ENCODE measurements at regions not wholly inside any gene's neighbourhood (a gene's known extent, or its start where the extent isn't known, plus 50 kb on each side); places are given as distances from the start of the nearest gene placed in this dataset.

DNA sequence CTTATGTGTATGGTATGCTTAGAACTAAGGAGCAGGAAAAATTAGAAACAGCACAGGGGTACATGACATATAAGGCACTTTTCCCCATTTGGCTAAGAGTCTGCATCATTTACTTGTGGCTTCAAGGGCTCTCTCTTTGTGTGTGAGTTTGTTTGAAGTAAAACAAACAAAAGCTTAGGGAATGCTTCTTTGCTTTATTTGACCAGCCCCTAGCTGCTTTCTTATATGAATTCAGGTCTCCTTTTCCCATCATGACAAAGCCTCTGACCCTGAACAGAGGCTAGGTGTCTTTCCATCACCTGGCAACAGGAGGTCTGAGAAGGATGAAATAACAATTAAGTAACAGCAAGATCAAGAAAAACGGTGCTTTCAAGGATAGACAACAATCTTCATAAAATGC is 643.8 kb upstream of the ADGRL2 start:
- Histone ChIP-seq H3K4me3 (ENCODE audit: low read depth, low read length) (no peak overlapping the region), H3K27me3 (ENCODE audit: control insufficient read depth, insufficient read depth, low read length) (no peaks in the 10 kb centered on the region), H3K9me3 (ENCODE audit: control insufficient read depth, insufficient read depth, low read length) (no peaks in the 10 kb centered on the region), H3K36me3 (ENCODE audit: control insufficient read depth, insufficient read depth, low read length) (no peaks in the 10 kb centered on the region), H3K9ac (ENCODE audit: low read depth, low read length) (no peak overlapping the region), H3K4me1 (ENCODE audit: control insufficient read depth, insufficient read depth, low read length) (peaks cover 14% of the 10 kb centered on the region)

DNA sequence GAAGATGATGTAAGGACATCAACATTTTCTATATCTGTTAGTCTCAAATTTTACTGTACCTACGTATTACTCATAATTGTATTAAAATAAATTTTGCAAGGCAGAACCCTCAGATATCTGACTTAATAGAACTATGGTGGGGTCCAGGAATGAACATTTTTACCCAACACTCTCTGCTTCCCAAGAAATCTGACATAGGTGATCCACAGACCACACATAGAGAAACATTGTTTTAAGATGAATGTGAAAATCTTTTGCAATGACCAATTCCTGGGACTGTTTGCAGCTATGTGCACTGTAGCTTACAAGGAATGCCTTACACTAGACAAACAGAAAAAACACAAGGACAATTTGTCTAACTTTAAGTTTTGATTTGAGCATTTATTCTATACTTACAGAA is 645.6 kb upstream of the ADGRL2 start:
- Histone ChIP-seq H3K36me3 (ENCODE audit: control insufficient read depth, insufficient read depth, low read length) (no peaks in the 10 kb centered on the region), H3K4me1 (ENCODE audit: control insufficient read depth, insufficient read depth, low read length) (peaks cover 14% of the 10 kb centered on the region), H3K4me3 (ENCODE audit: low read depth, low read length) (no peak overlapping the region), H3K9ac (ENCODE audit: low read depth, low read length) (no peak overlapping the region), H3K27me3 (ENCODE audit: control insufficient read depth, insufficient read depth, low read length) (no peaks in the 10 kb centered on the region), H3K9me3 (ENCODE audit: control insufficient read depth, insufficient read depth, low read length) (no peaks in the 10 kb centered on the region)

DNA sequence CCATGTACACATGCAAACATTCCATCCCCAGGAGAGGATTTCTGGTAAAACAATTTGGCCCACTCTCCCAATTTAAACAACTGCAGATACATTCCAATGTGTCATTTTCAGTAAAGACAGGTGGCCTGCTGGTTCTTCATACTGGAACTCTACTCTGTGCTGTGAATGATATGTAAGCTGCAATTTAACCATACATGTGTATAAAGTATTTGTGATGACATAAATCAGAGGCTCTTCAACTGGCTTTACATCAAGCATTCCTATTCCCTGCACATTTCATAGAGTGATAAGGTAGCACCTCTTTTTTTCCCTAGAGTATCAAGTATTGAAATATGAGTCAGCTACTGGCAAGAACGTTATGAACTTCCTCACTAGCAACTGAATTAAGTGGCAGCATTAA is 649.5 kb upstream of the ADGRL2 start:
- no peaks in the 10 kb centered on the region for H3K9me3 ChIP-seq (ENCODE audit: control insufficient read depth, insufficient read depth, low read length)
- no peak overlapping the region for H3K9ac ChIP-seq (ENCODE audit: low read depth, low read length)
- no peaks in the 10 kb centered on the region for H3K36me3 ChIP-seq (ENCODE audit: control insufficient read depth, insufficient read depth, low read length)
- H3K27me3 ChIP-seq (ENCODE audit: control insufficient read depth, insufficient read depth, low read length): no peaks in the 10 kb centered on the region
- no peaks in the 10 kb centered on the region for H3K4me1 ChIP-seq (ENCODE audit: control insufficient read depth, insufficient read depth, low read length)
- no peak overlapping the region for H3K4me3 ChIP-seq (ENCODE audit: low read depth, low read length)

DNA sequence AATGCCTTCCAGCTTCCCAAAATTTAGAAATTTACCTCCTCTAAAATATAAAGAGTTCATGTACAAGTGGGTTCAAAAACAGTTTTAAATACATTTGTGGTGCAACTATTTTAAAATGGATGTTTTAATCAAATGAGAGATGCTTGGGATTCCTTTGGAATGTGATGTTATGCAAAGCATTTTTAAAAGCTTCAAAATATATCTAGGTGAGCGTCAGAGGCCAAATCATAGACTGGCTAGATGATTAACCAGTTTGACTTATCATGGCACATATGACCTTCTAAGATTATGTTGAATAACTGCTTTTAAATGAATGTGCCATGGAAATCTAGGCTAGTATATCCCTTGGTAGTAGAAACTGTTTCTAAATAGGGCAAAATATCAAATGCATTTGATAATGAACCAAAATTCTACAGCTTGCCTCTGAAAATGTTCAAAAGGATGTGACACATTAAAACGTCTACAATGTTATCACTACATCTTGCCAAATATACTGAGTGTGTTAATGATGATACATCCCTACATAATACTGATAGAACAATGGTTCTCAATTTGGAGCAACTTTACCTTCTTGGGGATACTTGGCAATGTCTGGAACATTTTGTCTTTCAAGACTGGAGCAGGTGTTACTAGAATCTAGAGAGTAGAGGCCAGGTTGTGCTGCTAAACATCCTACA is 650.9 kb upstream of the ADGRL2 start:
- no peaks in the 10 kb centered on the region for H3K9me3 ChIP-seq (ENCODE audit: control insufficient read depth, insufficient read depth, low read length)
- H3K4me1 ChIP-seq (ENCODE audit: control insufficient read depth, insufficient read depth, low read length): peaks cover 2% of the 10 kb centered on the region
- no peaks in the 10 kb centered on the region for H3K27me3 ChIP-seq (ENCODE audit: control insufficient read depth, insufficient read depth, low read length)
- no peak overlapping the region for H3K4me3 ChIP-seq (ENCODE audit: low read depth, low read length)
- no peaks in the 10 kb centered on the region for H3K36me3 ChIP-seq (ENCODE audit: control insufficient read depth, insufficient read depth, low read length)
- no peak overlapping the region for H3K9ac ChIP-seq (ENCODE audit: low read depth, low read length)

DNA sequence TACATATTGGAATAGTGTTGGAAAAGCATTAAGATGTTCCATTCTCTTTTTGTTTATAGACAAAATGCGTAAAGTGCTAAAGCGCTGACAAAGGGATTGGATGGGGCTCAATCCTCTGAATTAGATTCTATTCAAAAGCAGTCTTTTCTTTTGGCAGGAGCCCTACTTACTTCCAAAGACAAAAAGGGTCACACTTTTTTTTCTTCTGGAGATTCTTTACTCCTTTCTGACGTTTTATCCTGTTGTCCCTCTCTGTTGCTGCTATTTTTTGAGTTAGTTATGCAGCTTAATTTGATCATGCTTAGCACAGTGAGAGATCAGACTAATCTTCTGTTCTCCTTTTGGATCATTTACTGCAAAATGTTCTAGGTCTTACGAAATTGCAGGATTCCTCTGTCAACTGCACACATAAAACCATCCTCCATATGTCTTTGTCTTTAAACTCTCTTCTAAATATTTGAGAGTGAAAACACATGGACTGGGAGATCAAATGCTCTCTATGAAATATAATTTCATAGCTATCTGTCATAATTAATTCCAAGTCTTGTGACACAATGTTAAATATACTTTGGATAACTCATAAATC is 656.4 kb upstream of the ADGRL2 start:
- Histone ChIP-seq H3K27me3 (ENCODE audit: control insufficient read depth, insufficient read depth, low read length) (no peaks in the 10 kb centered on the region), H3K9me3 (ENCODE audit: control insufficient read depth, insufficient read depth, low read length) (peaks cover 4% of the 10 kb centered on the region), H3K4me1 (ENCODE audit: control insufficient read depth, insufficient read depth, low read length) (peaks cover 11% of the 10 kb centered on the region), H3K4me3 (ENCODE audit: low read depth, low read length) (no peak overlapping the region), H3K36me3 (ENCODE audit: control insufficient read depth, insufficient read depth, low read length) (no peaks in the 10 kb centered on the region), H3K9ac (ENCODE audit: low read depth, low read length) (no peak overlapping the region)

DNA sequence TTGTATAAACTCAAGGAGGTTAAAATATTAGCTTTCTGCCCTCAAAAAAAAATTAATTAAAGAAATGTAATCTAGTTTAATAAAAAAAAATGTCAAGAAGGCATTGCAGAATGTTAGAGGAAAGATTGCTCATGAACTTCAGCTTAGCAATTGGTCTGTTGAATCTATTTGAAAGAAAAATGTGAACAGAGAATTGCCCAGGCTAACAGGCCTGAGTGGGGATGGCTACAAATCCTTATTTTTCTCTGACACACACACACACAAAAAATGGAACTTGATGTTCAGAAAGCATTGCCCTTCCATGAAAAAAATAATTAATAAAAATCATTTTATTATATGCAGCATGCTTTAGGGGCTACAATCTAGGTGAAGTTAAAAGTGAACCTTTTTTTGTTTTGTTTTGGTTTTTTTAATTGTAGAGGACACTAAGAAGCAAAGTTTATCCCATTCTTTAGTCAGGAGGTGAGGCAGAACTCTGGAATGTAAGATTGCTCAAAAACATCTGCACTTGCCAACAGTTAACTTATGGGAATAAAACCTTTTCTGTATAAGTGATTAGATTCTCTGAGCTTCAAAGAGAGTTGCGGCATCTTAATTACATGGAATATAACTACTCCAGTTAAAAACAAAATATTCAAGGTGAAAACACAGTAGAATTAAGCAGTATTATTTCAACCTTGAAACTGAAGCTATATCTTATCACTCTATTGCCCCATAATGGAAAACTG is 658.5 kb upstream of the ADGRL2 start:
- Histone ChIP-seq H3K4me3 (ENCODE audit: low read depth, low read length) (no peak overlapping the region), H3K36me3 (ENCODE audit: control insufficient read depth, insufficient read depth, low read length) (no peaks in the 10 kb centered on the region), H3K4me1 (ENCODE audit: control insufficient read depth, insufficient read depth, low read length) (peaks cover 11% of the 10 kb centered on the region), H3K9ac (ENCODE audit: low read depth, low read length) (no peak overlapping the region), H3K27me3 (ENCODE audit: control insufficient read depth, insufficient read depth, low read length) (no peaks in the 10 kb centered on the region), H3K9me3 (ENCODE audit: control insufficient read depth, insufficient read depth, low read length) (peaks cover 4% of the 10 kb centered on the region)

DNA sequence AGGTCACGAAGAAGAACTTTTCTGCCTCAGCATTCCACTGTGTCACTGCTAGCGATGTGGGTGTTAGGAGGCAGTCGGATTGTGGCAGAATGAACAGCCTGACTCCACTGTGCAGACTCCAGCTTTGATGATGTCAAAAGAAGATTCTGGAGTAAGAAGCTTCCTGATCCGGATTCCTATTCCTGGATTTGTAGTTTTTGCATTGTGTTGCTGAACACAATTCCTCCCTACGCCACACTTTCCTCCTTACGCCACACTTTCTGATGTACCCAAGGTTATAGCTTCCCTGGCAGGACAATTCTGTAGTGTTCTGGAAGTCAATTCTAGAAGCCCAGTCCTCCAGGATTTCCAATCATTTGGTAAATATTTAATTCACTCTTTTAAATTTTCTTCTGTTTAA is 665.2 kb upstream of the ADGRL2 start:
- Histone ChIP-seq H3K4me3 (ENCODE audit: low read depth, low read length) (no peak overlapping the region), H3K4me1 (ENCODE audit: control insufficient read depth, insufficient read depth, low read length) (no peaks in the 10 kb centered on the region), H3K9me3 (ENCODE audit: control insufficient read depth, insufficient read depth, low read length) (no peaks in the 10 kb centered on the region), H3K9ac (ENCODE audit: low read depth, low read length) (no peak overlapping the region), H3K36me3 (ENCODE audit: control insufficient read depth, insufficient read depth, low read length) (no peaks in the 10 kb centered on the region), H3K27me3 (ENCODE audit: control insufficient read depth, insufficient read depth, low read length) (no peaks in the 10 kb centered on the region)

DNA sequence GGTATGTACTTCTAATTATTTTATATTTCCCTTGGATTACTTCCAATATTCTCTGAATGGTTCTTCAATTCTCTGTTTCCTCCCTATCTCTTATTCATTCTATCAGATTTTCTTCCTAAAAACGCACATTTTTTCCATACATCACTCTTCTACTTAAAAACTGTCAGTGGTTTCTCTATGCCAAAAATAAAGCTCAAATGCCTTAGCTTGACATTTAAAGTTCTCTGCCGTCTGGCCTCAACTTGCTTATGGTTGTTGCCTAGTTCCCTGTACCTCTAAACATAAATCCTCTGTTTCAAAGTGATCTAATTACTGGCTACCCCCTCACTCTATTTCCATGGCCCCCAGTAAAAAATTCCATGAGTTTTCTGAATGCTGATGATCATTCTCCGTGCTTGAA is 671.0 kb upstream of the ADGRL2 start:
- H3K36me3 ChIP-seq (ENCODE audit: control insufficient read depth, insufficient read depth, low read length): no peaks in the 10 kb centered on the region
- H3K9me3 ChIP-seq (ENCODE audit: control insufficient read depth, insufficient read depth, low read length): no peaks in the 10 kb centered on the region
- no peak overlapping the region for H3K9ac ChIP-seq (ENCODE audit: low read depth, low read length)
- H3K27me3 ChIP-seq (ENCODE audit: control insufficient read depth, insufficient read depth, low read length): no peaks in the 10 kb centered on the region
- H3K4me1 ChIP-seq (ENCODE audit: control insufficient read depth, insufficient read depth, low read length): no peaks in the 10 kb centered on the region
- H3K4me3 ChIP-seq (ENCODE audit: low read depth, low read length): no peak overlapping the region

DNA sequence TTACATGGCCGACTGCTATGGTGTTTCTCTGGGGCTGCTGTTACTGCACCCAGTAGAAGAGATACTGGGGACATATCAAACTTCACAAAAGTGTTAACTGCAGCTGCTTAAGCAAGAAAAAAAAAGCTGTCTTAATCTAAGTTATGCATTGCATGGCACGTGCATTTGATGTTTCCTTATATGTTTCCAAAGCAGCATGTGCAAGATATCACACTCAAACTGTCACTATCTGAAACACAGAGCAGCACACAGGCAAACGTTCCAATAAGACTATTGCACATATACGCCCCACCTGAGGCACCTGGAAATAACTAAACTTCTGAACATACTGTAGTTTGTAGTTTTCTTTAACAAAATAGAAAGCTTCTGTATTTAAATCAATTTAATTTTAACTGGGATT is 671.4 kb upstream of the ADGRL2 start:
- H3K9me3 ChIP-seq (ENCODE audit: control insufficient read depth, insufficient read depth, low read length): no peaks in the 10 kb centered on the region
- H3K9ac ChIP-seq (ENCODE audit: low read depth, low read length): no peak overlapping the region
- H3K27me3 ChIP-seq (ENCODE audit: control insufficient read depth, insufficient read depth, low read length): no peaks in the 10 kb centered on the region
- H3K36me3 ChIP-seq (ENCODE audit: control insufficient read depth, insufficient read depth, low read length): no peaks in the 10 kb centered on the region
- H3K4me3 ChIP-seq (ENCODE audit: low read depth, low read length): no peak overlapping the region
- H3K4me1 ChIP-seq (ENCODE audit: control insufficient read depth, insufficient read depth, low read length): no peaks in the 10 kb centered on the region

DNA sequence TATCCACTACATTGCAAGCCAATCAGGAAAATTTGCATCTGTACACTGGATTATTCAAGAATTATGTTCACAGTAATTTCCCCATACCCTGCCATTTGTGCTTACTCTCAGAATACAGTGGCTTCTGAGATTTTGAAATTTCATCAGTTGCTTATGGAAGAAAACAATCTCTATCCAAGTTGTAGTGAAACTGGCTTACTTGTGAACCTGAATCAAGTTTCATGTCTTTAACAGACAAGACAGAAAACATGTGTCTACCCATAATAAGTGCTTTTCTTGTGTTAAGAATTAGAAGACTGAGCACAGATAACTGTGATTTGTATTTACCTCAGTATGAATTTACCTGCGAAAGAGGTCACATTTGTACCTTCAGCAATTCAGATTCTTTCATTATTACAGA is 672.7 kb upstream of the ADGRL2 start:
- no peak overlapping the region for H3K9ac ChIP-seq (ENCODE audit: low read depth, low read length)
- no peak overlapping the region for H3K4me3 ChIP-seq (ENCODE audit: low read depth, low read length)
- no peaks in the 10 kb centered on the region for H3K9me3 ChIP-seq (ENCODE audit: control insufficient read depth, insufficient read depth, low read length)
- H3K4me1 ChIP-seq (ENCODE audit: control insufficient read depth, insufficient read depth, low read length): no peaks in the 10 kb centered on the region
- no peaks in the 10 kb centered on the region for H3K36me3 ChIP-seq (ENCODE audit: control insufficient read depth, insufficient read depth, low read length)
- no peaks in the 10 kb centered on the region for H3K27me3 ChIP-seq (ENCODE audit: control insufficient read depth, insufficient read depth, low read length)

DNA sequence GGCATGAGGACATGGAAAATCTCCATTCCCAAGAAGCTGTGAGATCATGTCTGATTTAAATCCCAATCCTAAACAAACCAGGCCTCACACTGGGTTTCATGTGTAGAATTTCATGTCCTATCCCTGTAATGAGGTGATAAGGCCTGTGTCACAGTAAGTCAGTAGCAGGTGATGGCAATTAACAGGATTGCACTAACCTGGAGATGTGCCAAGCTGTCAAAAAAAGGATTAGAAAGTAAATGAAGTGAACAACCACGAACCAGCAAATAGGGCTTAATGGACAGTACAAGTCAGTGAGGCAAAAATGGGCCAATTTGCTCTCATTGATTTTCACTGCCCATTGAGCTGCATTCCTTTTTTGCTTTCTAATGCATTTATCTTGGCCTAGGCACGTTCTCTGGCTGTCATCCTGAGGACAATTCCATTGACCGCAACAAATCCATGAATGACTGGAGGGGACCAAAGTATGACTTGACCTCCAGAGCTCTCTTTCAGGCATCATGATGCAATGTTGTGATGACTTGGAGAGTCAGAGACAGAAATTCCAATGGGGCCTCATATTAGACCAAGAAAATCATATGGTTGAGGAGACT is 673.6 kb upstream of the ADGRL2 start:
- Histone ChIP-seq H3K36me3 (ENCODE audit: control insufficient read depth, insufficient read depth, low read length) (no peaks in the 10 kb centered on the region), H3K4me3 (ENCODE audit: low read depth, low read length) (no peak overlapping the region), H3K4me1 (ENCODE audit: control insufficient read depth, insufficient read depth, low read length) (no peaks in the 10 kb centered on the region), H3K27me3 (ENCODE audit: control insufficient read depth, insufficient read depth, low read length) (no peaks in the 10 kb centered on the region), H3K9me3 (ENCODE audit: control insufficient read depth, insufficient read depth, low read length) (no peaks in the 10 kb centered on the region), H3K9ac (ENCODE audit: low read depth, low read length) (no peak overlapping the region)

DNA sequence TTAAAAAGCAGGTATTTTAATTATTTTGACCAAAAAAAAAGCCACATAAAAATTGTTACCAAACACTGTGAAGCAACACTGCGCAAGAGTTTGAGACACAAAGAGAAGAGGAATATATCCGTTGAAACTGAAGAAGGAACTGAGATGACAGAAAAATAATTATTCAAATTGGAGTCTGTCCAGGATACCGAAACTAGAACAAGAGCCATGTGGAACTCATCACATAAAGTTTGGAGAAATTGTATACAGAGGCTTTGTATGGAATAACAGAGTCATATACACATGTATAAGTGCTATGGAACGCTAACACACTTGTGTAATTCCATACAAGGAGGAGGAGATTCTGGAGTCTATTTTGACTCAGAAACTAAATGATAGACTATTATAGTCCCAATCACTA is 675.1 kb upstream of the ADGRL2 start:
- H3K27me3 ChIP-seq (ENCODE audit: control insufficient read depth, insufficient read depth, low read length): no peaks in the 10 kb centered on the region
- no peaks in the 10 kb centered on the region for H3K9me3 ChIP-seq (ENCODE audit: control insufficient read depth, insufficient read depth, low read length)
- no peak overlapping the region for H3K9ac ChIP-seq (ENCODE audit: low read depth, low read length)
- no peaks in the 10 kb centered on the region for H3K4me1 ChIP-seq (ENCODE audit: control insufficient read depth, insufficient read depth, low read length)
- H3K4me3 ChIP-seq (ENCODE audit: low read depth, low read length): no peak overlapping the region
- no peaks in the 10 kb centered on the region for H3K36me3 ChIP-seq (ENCODE audit: control insufficient read depth, insufficient read depth, low read length)

Data from iPS-15b (cell line).